K562 (cell line): ENCODE measurements at regions not wholly inside any gene's neighbourhood (a gene's known extent, or its start where the extent isn't known, plus 50 kb on each side); places are given as distances from the start of the nearest gene placed in this dataset.

Source experiments
- FOXJ3 ChIP-seq: sonication (generic); formaldehyde crosslinking; IDR thresholded peaks from 2 replicates; pipeline ENCODE4 v1.4.0; 2020; ENCODE audit warnings: mild to moderate bottlenecking, missing genetic modification reagents
- POLR2AphosphoS5 ChIP-seq: IDR thresholded peaks from 2 replicates; pipeline ENCODE4 v1.6.1; 2011; ENCODE audit warnings: mild to moderate bottlenecking, low read depth, low read length, moderate library complexity; ENCODE audit not compliant: control insufficient read depth, insufficient read depth

DNA sequence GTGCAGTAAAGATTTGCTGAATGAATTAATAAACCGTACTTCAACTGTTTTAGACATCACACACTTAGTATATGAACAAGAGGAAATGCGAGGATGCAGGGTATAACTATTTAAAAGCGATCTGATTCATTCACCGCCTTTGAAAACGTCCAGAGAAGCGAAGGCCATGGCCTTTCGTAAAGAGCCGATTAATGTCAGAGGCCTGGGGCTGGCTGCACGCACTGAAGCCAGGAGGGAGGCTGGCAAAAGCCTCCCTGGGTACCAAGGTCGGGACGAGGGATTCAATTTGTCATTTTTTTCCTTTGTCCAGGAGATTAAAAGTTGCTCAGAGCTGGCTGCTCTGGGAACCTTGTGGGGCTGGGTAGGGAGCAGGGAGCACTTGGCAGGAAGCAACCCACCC lies 307.4 kb downstream of the NPHP4 start:
- no peak for TF ChIP-seq FOXJ3 (CRISPR knock-in tag)
- TF ChIP-seq POLR2AphosphoS5, result no peak
